ENCODE measurements at regions not wholly inside any gene's neighbourhood (a gene's known extent, or its start where the extent isn't known, plus 50 kb on each side); places are given as distances from the start of the nearest gene placed in this dataset.

- TF ChIP-seq, protein P1, sequence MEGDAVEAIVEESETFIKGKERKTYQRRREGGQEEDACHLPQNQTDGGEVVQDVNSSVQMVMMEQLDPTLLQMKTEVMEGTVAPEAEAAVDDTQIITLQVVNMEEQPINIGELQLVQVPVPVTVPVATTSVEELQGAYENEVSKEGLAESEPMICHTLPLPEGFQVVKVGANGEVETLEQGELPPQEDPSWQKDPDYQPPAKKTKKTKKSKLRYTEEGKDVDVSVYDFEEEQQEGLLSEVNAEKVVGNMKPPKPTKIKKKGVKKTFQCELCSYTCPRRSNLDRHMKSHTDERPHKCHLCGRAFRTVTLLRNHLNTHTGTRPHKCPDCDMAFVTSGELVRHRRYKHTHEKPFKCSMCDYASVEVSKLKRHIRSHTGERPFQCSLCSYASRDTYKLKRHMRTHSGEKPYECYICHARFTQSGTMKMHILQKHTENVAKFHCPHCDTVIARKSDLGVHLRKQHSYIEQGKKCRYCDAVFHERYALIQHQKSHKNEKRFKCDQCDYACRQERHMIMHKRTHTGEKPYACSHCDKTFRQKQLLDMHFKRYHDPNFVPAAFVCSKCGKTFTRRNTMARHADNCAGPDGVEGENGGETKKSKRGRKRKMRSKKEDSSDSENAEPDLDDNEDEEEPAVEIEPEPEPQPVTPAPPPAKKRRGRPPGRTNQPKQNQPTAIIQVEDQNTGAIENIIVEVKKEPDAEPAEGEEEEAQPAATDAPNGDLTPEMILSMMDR (IDR thresholded peaks at IDR 0.05; ENCODE audit: poor library complexity, severe bottlenecking) = no peak
- TF ChIP-seq EZH2 (IDR thresholded peaks at IDR 0.05; ENCODE audit: borderline replicate concordance, insufficient read depth, low read length, poor library complexity, severe bottlenecking) = no peak
- TF ChIP-seq EP300 (conservative IDR thresholded peaks at IDR 0.05; ENCODE audit: poor library complexity, severe bottlenecking) = no peak
- TF ChIP-seq POLR2AphosphoS5 (IDR thresholded peaks at IDR 0.05) = no peak
- TF ChIP-seq SMC3 (conservative IDR thresholded peaks at IDR 0.05; ENCODE audit: poor library complexity) = no peak
- no peak for TF ChIP-seq RAD21 (conservative IDR thresholded peaks at IDR 0.05)
- TF ChIP-seq TAF1 (IDR thresholded peaks at IDR 0.05; ENCODE audit: low read depth) = no peak
- no peak for TF ChIP-seq REST (IDR thresholded peaks at IDR 0.05; ENCODE audit: borderline replicate concordance)
- TF ChIP-seq MXI1 (conservative IDR thresholded peaks at IDR 0.05; ENCODE audit: poor library complexity, severe bottlenecking) = no peak
These were observed 860.4 kb downstream of the PLA2G4A start for GRCh38 chr1:187689129-187689528.
